ES-I3 (cell line): ENCODE measurements at regions not wholly inside any gene's neighbourhood (a gene's known extent, or its start where the extent isn't known, plus 50 kb on each side); places are given as distances from the start of the nearest gene placed in this dataset.

Experiments
- H3K36me3 ChIP-seq: 2 replicates; pipeline ENCODE4 v1.6.1; 2013; ENCODE audit warnings: mild to moderate bottlenecking, low read length, control low read depth, moderate library complexity; ENCODE audit not compliant: insufficient read depth
- H3K4me1 ChIP-seq: 2 replicates; pipeline ENCODE4 v1.6.1; 2013; ENCODE audit warnings: mild to moderate bottlenecking, control low read depth, low read length; ENCODE audit not compliant: insufficient read depth
- H3K9ac ChIP-seq: 2 replicates; pipeline ENCODE4 v1.6.1; 2013; ENCODE audit warnings: low read depth, mild to moderate bottlenecking, low read length, moderate library complexity
- H3K9me3 ChIP-seq: 2 replicates; pipeline ENCODE4 v1.6.1; 2013; ENCODE audit warnings: mild to moderate bottlenecking, low read length, moderate library complexity; ENCODE audit not compliant: control insufficient read depth, insufficient read depth

DNA sequence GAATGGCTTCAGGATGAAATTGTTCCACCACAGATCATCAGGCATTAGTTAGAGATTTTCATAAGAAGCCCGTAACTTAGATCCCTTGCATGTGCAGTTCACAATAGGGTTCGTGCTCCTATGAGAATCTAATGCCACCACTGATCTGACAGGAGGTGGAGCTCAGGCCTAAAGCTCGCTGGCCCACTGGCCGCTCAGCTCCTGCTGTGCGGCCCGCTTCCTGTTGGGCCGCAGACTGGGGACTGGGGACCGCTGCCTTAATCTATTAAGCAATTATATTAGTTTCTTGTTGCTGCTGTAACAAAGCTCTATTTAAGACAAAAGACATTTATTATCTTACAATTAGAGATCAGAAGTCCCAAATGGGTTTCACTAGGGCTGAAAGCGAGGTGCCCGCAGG is 205.6 kb downstream of the LARP7 start:
- no peak overlapping the region for H3K9ac ChIP-seq
- H3K4me1 ChIP-seq, result peaks cover 6% of the 10 kb centered on the region; the same call in 1 of the 2 replicates
- no peaks in the 10 kb centered on the region for H3K36me3 ChIP-seq
- H3K9me3 ChIP-seq, result no peaks in the 10 kb centered on the region

DNA sequence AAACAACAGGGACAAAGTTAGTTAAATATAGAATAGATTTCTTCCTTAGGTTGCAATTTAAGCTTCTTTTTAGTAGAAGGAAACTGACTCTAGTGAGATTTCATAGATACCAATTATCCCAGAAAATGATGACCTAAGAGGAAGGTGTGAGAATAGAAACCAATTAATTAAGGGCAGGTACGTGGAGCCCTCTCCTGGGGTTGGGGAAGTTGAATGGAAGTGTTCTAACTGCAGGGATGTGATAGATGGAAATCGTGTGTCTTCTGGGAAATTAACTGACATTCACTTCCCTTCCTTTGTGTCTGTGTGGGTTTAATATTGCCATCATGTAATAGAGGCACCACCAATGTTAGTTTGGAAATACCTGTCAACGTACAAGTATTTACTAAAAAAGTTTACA is 204.1 kb upstream of the ANK2 start:
- Histone ChIP-seq H3K9ac (no peak overlapping the region), H3K4me1 (no peaks in the 10 kb centered on the region), H3K36me3 (no peaks in the 10 kb centered on the region), H3K9me3 (no peaks in the 10 kb centered on the region)

DNA sequence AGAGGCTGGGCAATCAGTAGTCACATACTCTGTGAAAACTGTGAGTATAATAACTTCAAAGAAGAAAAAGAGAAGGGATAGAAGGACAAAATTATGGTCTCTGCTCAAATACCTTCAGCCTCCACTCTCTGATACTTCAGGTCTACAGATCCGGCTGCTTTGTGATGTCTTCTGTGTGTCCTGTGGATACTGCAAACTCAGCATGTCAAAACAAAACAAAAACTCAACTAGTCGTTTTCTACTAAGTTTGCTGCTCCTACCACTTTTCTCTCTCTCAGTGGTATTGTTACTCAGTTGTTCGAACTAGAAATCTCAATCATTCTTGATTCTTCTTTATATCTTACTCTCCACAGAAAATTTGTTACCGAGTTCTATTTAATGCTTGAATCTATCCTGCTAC is 202.4 kb upstream of the ANK2 start:
- H3K4me1 ChIP-seq, result no peaks in the 10 kb centered on the region
- no peak overlapping the region for H3K9ac ChIP-seq
- H3K36me3 ChIP-seq, result no peaks in the 10 kb centered on the region
- no peaks in the 10 kb centered on the region for H3K9me3 ChIP-seq

DNA sequence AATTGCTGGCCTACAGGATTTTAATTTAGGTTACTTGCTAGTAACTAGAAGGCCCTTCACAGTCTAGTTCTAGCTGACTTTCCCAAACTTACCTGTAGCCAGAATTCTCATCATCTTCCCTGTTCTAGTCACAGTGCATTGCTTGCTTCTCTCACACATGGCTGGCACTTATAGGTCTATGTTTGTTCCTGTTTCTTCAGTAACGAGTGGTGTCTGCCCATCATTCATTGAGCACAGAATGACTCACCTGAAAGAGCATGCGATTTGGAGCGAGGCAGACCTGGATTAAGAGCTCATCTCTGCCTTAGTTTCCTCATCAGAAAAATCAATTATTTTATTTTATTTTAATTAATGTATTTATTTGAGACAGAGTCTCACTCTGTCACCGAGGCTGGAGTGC is 201.7 kb upstream of the ANK2 start:
- H3K9me3 ChIP-seq, result no peaks in the 10 kb centered on the region
- H3K9ac ChIP-seq, result no peak overlapping the region
- no peaks in the 10 kb centered on the region for H3K4me1 ChIP-seq
- no peaks in the 10 kb centered on the region for H3K36me3 ChIP-seq

DNA sequence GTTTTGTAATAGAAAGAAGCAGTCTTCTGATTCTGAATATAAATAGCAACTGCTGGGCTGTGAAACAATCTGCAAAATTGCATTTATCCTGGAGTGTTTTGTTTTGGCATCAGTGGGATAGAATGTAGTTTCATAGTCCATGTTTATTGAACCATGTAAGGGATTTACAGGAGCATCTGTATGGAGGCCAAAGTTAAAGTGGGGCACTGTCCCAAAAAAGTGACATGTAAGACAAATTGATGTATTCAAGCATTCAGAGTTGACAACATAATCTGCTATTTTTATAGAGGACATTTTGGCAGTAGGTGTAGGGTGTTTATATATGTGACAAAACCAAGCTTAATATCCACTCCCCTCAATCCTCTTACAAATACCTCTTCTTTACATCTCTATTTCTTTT is 200.5 kb upstream of the ANK2 start:
- H3K9me3 ChIP-seq, result no peaks in the 10 kb centered on the region
- no peak overlapping the region for H3K9ac ChIP-seq
- H3K36me3 ChIP-seq, result no peaks in the 10 kb centered on the region
- H3K4me1 ChIP-seq, result peaks cover under 1% of the 10 kb centered on the region; the same call in 1 of the 2 replicates

DNA sequence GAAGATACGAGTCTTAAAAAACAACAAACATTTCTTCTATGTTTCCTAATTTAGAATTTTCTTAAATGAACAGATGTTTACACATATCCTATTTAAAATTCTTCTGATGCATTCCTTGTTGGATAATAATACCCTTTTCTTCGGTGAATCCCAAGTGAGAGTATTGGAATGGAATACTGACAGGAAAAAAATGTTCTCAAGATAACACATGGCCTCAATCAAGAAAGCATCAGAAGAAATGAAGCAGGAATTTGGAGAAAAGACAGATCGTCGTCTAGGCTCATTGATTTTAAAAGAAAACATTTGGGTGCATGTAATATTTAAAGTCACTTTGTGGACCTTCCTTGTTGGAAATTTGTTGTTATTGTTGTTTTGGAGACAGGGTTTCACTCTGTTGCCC is 196.9 kb upstream of the ANK2 start:
- H3K9me3 ChIP-seq, result no peaks in the 10 kb centered on the region
- H3K4me1 ChIP-seq, result peaks cover 19% of the 10 kb centered on the region
- H3K36me3 ChIP-seq, result no peaks in the 10 kb centered on the region
- H3K9ac ChIP-seq, result no peak overlapping the region

DNA sequence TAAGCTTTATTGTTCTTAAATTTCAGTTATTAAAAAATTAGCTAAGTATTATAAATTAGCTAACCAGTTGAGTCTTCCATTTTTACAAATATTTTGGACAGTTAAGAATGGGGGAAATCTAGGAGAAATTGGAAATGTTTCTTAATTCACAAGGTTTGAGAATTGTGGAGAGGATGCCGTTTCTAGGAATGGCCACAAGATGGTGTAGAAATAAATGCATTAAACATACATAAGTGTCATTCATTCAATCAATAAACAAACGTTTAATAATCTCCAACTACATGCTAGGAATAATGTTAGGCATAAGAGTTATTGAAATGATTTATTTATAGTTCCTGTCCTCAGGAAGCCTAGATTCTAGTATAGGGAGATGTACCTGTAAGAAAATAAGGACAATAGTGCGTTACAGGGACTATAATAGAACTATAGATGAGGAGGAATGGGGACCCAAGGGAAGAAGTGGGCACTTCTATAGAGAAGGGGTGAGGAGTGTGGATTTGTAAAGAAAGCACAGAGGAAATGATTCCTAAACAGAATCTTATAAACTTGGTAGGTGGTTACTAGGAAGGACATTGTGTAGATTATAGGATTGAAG is 195.7 kb upstream of the ANK2 start:
- no peaks in the 10 kb centered on the region for H3K9me3 ChIP-seq
- H3K36me3 ChIP-seq, result no peaks in the 10 kb centered on the region
- H3K9ac ChIP-seq, result no peak overlapping the region
- peaks cover 25% of the 10 kb centered on the region for H3K4me1 ChIP-seq

DNA sequence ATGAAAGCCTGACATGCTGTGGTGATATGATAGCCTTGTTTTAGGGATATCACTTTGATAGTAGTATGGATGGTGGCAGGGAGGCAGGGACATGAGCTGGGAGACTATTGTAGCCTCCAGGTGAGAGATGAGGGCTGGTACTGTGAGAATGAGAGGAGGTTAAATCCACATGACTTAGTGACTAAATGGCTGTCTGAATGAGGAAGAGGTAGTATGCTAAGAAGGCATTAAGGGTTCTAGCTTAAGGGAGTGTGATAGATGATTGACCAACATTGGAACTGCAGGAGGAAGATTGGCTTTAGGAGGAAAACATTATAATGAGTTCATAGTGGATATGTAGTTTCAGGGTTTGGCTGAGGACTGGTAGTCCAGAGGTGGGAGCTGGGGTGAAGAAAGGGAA is 195.0 kb upstream of the ANK2 start:
- Histone ChIP-seq H3K9me3 (no peaks in the 10 kb centered on the region), H3K9ac (no peak overlapping the region), H3K36me3 (no peaks in the 10 kb centered on the region), H3K4me1 (peaks cover 31% of the 10 kb centered on the region)

DNA sequence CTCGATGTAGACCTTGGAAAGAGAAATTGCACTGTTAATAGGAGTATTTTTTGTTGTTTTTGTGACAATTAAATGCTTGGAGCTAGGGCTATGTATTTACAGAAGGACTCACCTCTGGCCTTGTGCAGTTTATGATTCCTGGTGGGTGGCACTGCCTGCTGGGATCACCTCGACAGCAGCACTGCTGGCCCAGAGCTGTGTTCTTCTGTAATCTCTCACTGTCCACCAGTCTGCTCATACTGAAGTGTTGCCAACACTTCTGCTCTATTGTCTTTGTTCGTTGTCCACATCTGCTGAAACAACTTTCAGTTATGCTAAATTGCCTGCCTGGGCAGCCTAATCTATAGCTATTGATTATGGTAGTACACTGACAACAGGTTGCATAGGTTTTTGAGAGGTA is 194.4 kb upstream of the ANK2 start:
- Histone ChIP-seq H3K36me3 (no peaks in the 10 kb centered on the region), H3K9ac (no peak overlapping the region), H3K4me1 (peaks cover 36% of the 10 kb centered on the region), H3K9me3 (no peaks in the 10 kb centered on the region)

DNA sequence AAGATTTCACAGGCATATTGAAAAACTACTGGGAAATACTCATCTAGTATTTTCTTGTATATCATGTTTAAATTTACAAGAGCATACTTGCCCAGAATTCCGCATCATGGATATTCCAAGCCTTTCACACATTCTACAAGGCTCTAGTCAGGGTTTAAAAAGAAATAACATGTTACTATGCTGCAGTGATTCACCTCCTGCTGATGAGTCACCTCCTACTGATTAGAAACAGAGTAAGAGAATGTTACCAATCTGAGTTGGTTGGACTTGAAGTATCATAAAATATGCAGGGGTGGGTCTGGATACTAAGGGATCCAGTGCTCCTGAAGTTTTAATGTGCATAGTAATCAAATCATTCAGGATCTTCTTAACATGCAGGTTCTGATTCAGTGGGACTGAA is 192.0 kb upstream of the ANK2 start:
- no peaks in the 10 kb centered on the region for H3K9me3 ChIP-seq
- no peak overlapping the region for H3K9ac ChIP-seq
- H3K4me1 ChIP-seq, result peaks cover 53% of the 10 kb centered on the region
- no peaks in the 10 kb centered on the region for H3K36me3 ChIP-seq

DNA sequence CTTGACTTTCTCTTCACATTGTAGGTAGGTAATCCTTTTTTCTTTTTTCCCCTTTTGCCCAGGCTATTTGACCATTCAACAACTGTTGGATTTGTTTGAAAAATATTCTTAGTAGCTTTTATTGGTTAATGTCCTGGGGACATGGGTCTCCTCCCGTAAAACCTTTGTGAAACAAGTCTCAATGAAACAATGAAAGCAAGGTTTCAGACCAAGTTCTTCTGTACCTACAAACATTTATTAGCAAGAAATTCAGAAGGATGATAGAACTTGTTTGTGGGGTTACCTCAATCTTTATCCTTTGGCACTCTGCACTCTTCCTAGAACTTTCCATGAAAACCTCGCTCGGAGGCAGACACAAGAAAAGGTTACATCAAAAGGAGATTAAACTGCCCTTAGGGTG is 190.7 kb upstream of the ANK2 start:
- peaks cover 53% of the 10 kb centered on the region for H3K4me1 ChIP-seq
- no peak overlapping the region for H3K9ac ChIP-seq
- H3K36me3 ChIP-seq, result no peaks in the 10 kb centered on the region
- no peaks in the 10 kb centered on the region for H3K9me3 ChIP-seq

DNA sequence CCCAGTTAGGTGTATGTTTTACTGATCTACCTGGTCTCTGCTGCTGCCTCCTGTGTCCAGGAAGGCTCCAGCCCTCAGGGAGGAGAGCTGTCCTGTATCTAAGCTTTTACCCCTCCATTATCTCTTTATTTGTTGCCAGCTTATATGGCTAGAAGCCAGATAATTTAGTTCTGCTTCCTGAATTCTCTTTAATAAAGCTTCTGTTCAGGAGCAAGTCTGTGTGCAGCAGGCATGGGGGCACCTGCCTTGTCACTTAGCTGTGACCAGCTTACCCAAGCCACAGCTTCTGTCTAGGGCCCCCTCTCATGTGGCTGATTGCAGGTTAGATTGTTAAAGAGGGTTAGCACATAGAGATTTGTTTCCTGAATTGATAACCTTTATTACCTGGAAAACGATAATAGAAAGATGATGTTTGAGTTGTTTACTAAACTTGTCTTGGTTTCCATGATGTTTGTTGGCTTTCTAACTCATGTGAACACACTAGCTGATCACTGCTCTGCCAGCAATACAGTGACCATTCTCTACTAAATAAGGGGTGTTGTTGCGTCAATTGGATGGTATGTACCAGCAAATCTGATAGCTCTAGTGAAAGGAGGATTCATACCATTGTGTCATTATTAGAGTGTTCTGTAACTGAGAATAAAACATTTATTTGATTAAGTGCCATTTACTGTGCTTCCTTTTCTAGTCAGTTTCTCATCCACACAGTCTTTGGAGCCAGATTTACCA is 189.8 kb upstream of the ANK2 start:
- no peak overlapping the region for H3K9ac ChIP-seq
- no peaks in the 10 kb centered on the region for H3K36me3 ChIP-seq
- no peaks in the 10 kb centered on the region for H3K9me3 ChIP-seq
- peaks cover 45% of the 10 kb centered on the region for H3K4me1 ChIP-seq

DNA sequence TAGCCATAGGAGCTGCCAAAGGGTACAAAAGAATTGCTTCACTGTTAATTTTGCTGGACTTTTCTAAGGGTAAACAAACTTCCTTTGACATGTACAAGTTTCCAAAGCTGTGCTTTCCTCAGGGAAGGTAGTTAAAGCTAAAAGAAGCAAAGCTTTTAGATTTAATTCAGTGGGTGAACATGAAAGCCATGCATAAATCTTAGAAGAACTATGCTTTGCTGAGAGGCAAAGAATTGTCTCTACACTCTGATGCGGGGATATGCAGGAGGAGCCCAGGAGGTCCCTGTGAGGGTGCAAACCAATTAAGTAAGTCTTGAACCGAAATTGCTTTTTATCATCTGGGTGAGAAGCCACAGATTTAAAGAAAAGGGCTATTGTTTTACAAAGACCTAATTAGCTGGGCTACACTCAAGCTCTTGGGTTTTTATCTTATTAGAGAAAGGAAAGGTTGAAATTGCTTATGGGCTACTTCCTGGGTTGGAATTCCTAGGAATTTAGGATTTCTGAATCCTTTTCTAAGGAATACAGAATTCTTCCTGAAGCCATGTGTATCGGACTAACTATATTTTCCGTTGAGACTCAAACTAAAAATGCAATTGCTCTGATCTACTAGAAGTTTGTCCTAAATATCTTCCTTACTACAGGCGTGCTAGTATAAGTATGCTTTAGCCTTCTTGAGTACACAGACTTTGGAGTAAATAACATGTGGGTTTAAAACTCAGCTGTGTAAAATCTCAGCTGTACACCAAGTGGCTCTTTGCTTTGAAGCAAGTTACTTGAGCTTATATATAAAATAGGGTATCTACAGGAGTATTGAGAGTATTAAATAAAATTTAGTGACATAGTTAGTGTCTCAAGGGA is 188.4 kb upstream of the ANK2 start:
- Histone ChIP-seq H3K36me3 (no peaks in the 10 kb centered on the region), H3K9me3 (no peaks in the 10 kb centered on the region), H3K9ac (no peak overlapping the region), H3K4me1 (peaks cover 45% of the 10 kb centered on the region)

DNA sequence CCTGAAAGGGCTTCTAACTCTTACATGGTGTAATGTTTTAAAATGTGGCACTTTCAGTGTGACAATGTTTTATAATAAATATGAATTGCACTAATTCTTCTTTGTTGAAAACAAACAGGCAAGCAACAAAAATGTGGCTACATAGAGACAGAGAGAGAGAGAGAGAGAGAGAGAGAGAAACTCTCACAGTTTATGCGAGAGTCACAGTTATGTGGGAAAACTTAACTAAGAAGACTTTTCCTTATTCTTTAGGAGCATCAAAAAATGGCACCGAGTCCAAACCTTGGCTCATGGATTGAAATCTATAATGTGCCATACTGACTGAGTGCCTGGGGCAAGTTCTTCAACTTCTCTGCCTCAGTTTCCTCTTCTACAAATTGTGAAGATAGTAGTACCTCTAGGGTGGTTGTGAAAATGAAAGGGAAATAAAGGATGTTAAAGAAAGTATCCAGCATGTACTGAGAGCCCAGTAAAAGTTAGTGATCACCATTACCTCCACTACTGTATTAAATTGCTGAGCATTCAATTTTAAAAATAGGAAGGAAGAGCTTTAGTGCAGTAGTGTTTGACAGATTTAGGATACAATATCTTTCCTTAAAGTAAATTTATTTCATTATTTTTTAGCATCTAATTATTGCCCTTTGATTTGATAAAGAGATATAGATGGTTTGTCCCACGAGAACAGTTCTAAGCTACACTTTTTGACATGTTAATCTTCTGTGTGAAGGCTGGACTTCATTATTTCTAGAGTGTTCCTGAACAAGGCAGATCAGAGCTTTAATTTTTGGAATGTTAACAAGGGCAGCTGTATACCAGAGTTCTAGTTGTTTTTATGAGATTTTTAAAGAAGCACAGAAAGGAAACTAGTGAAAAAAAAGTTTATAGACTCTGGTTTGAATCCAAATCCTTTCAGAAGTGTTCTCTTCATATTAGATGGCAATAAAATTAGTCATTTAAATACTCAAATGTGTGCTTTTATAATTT is 187.5 kb upstream of the ANK2 start:
- no peaks in the 10 kb centered on the region for H3K36me3 ChIP-seq
- peaks cover 40% of the 10 kb centered on the region for H3K4me1 ChIP-seq
- H3K9me3 ChIP-seq, result no peaks in the 10 kb centered on the region
- H3K9ac ChIP-seq, result no peak overlapping the region
